H1 (cell line): ENCODE measurements at regions not wholly inside any gene's neighbourhood (a gene's known extent, or its start where the extent isn't known, plus 50 kb on each side); places are given as distances from the start of the nearest gene placed in this dataset.

Experiments
- CTCF ChIA-PET: fragments of 300-600 bp; sonication (Branson Sonifier 250); formaldehyde crosslinking; loops from one replicate; lab custom pipeline; 2021; ENCODE audit not compliant: partially characterized antibody; lab: Charles Lee
- POLR2A ChIA-PET: fragments of 300-600 bp; sonication (Branson Sonifier 250); formaldehyde crosslinking; loops from one replicate; lab custom pipeline; 2021; ENCODE audit warnings: inconsistent platforms; ENCODE audit not compliant: partially characterized antibody; lab: Charles Lee
- DNase-seq, 2 experiments: peaks; one replicate each; pipeline versions ENCODE4 v3.0.0 to v3.0.0-alpha.2; 2010 to 2022; ENCODE audit warnings: low spot score in 2 of 2, low read depth in 1 of 2, mixed read lengths in 1 of 2
- FAIRE-seq: peaks from 2 replicates; lab custom pipeline; 2011; peaks lifted over from hg19 to GRCh38; lab: Jason Lieb, UNC
- H2AFZ ChIP-seq: 2 replicates; pipeline ENCODE4 v1.8.1; 2012; ENCODE audit warnings: low read length, inconsistent platforms
- H2AK5ac ChIP-seq: 2 replicates; pipeline ENCODE4 v1.6.1; 2013; ENCODE audit warnings: low read depth, low read length
- H2BK120ac ChIP-seq: replicated peaks from 2 replicates; pipeline ENCODE3; 2013; ENCODE audit warnings: low read depth, low read length, inconsistent platforms
- H2BK12ac ChIP-seq: 2 replicates; pipeline ENCODE4 v1.6.1; 2013; ENCODE audit warnings: low read depth, low read length
- H2BK15ac ChIP-seq: 2 replicates; pipeline ENCODE4 v1.6.1; 2013; ENCODE audit warnings: low read length
- H2BK20ac ChIP-seq: 2 replicates; pipeline ENCODE4 v1.6.1; 2013; ENCODE audit warnings: low read length
- H2BK5ac ChIP-seq: 2 replicates; pipeline ENCODE4 v1.6.1; 2013; ENCODE audit warnings: low read depth, low read length
- H3K14ac ChIP-seq: 2 replicates; pipeline ENCODE4 v1.6.1; 2013; ENCODE audit warnings: inconsistent platforms; ENCODE audit not compliant: insufficient read length
- H3K18ac ChIP-seq: 2 replicates; pipeline ENCODE4 v1.6.1; 2013; ENCODE audit warnings: low read length; ENCODE audit errors: extremely low read depth
- H3K23ac ChIP-seq: 2 replicates; pipeline ENCODE4 v1.6.1; 2013; ENCODE audit warnings: inconsistent platforms; ENCODE audit not compliant: insufficient read length
- H3K23me2 ChIP-seq: 2 replicates; pipeline ENCODE4 v1.6.1; 2013; ENCODE audit warnings: low read depth, low read length
- H3K27ac ChIP-seq: 2 replicates; pipeline ENCODE4 v1.6.1; 2011; ENCODE audit warnings: low read depth, low read length, inconsistent platforms
- H3K27me3 ChIP-seq, 4 experiments: replicated peaks in 1 of 4; 1 replicate in 1 of 4; 2 replicates in 3 of 4; pipeline versions ENCODE4 v1.6.1 to v1.8.1; 2011 to 2013; ENCODE audit warnings: low read length in 3 of 4, mild to moderate bottlenecking in 3 of 4, inconsistent platforms in 2 of 4, mixed read lengths in 2 of 4, moderate library complexity in 1 of 4; ENCODE audit not compliant: control insufficient read depth in 3 of 4, insufficient read depth in 3 of 4; ENCODE audit errors: extremely low read depth in 1 of 4
- H3K36me3 ChIP-seq, 4 experiments: 2 replicates each; pipeline versions ENCODE4 v1.6.1 to v1.8.1; 2011 to 2013; ENCODE audit warnings: mild to moderate bottlenecking in 4 of 4, low read length in 3 of 4, moderate library complexity in 2 of 4, control low read depth in 1 of 4, inconsistent platforms in 1 of 4; ENCODE audit not compliant: insufficient read depth in 4 of 4, control insufficient read depth in 2 of 4
- H3K4ac ChIP-seq: replicated peaks from 2 replicates; pipeline ENCODE3; 2013; ENCODE audit warnings: low read length, low read depth, mixed read lengths, inconsistent platforms; ENCODE audit not compliant: insufficient read length
- H3K4me1 ChIP-seq, 4 experiments: replicated peaks in 1 of 4; 1 replicate in 1 of 4; 2 replicates in 3 of 4; pipeline versions ENCODE4 v1.6.1 to v1.8.1; 2011 to 2013; ENCODE audit warnings: low read length in 3 of 4, inconsistent platforms in 2 of 4, mixed read lengths in 1 of 4; ENCODE audit not compliant: insufficient read depth in 4 of 4, control insufficient read depth in 3 of 4
- H3K4me2 ChIP-seq, 2 experiments: 2 replicates each; pipeline versions ENCODE4 v1.6.1 to v1.8.1; 2011 to 2013; ENCODE audit warnings: low read depth in 2 of 2, low read length in 2 of 2, control low read depth in 1 of 2, inconsistent platforms in 1 of 2, mild to moderate bottlenecking in 1 of 2; ENCODE audit not compliant: insufficient read depth in 1 of 2
- H3K4me3 ChIP-seq, 4 experiments: fragments of 200-600, 300-600 bp in 1 of 4; sonication (generic), shearing (Covaris generic), sonication (Bioruptor Twin) in 1 of 4; 2 replicates each; pipeline versions ENCODE4 v1.5.1 to v1.8.1; 2011 to 2016; ENCODE audit warnings: low read length in 4 of 4, low read depth in 3 of 4, control low read depth in 2 of 4, inconsistent platforms in 2 of 4, mild to moderate bottlenecking in 2 of 4, mixed read lengths in 1 of 4, moderate library complexity in 1 of 4; ENCODE audit not compliant: insufficient read depth in 2 of 4; ENCODE audit errors: extremely low read depth in 1 of 4
- H3K56ac ChIP-seq: replicated peaks from 2 replicates; pipeline ENCODE3; 2013; ENCODE audit warnings: low read depth, mild to moderate bottlenecking, mixed read lengths, low read length, inconsistent platforms; ENCODE audit not compliant: insufficient read length
- H3K79me1 ChIP-seq: 2 replicates; pipeline ENCODE4 v1.6.1; 2013; ENCODE audit warnings: low read depth, low read length, control low read depth
- H3K79me2 ChIP-seq, 2 experiments: 2 replicates each; pipeline versions ENCODE4 v1.6.1 to v1.8.1; 2012 to 2013; ENCODE audit warnings: low read length in 2 of 2, mild to moderate bottlenecking in 2 of 2, inconsistent platforms in 1 of 2; ENCODE audit not compliant: insufficient read depth in 2 of 2, control insufficient read depth in 1 of 2
- H3K9ac ChIP-seq, 4 experiments: replicated peaks in 1 of 4; 1 replicate in 1 of 4; 2 replicates in 3 of 4; pipeline versions ENCODE4 v1.6.1 to v1.8.1; 2011 to 2013; ENCODE audit warnings: low read depth in 3 of 4, low read length in 3 of 4, control low read depth in 2 of 4, mild to moderate bottlenecking in 2 of 4, moderate library complexity in 2 of 4, inconsistent platforms in 1 of 4; ENCODE audit errors: extremely low read depth in 1 of 4
- H3K9me3 ChIP-seq, 2 experiments: 2 replicates each; pipeline versions ENCODE4 v1.6.1 to v1.8.1; 2012 to 2013; ENCODE audit warnings: mild to moderate bottlenecking in 2 of 2, moderate library complexity in 2 of 2, control low read depth in 1 of 2, inconsistent platforms in 1 of 2, low read depth in 1 of 2, low read length in 1 of 2, mixed read lengths in 1 of 2; ENCODE audit not compliant: insufficient read depth in 2 of 2
- H4K20me1 ChIP-seq, 2 experiments: replicated peaks in 1 of 2; 2 replicates each; pipeline versions ENCODE3 to v1.8.1; 2011 to 2013; ENCODE audit warnings: inconsistent platforms in 2 of 2, low read length in 2 of 2, mild to moderate bottlenecking in 1 of 2; ENCODE audit not compliant: insufficient read depth in 2 of 2, control insufficient read depth in 1 of 2
- H4K5ac ChIP-seq: 2 replicates; pipeline ENCODE4 v1.6.1; 2013; ENCODE audit warnings: low read length, low read depth, mixed read lengths, inconsistent platforms; ENCODE audit not compliant: insufficient read length
- H4K8ac ChIP-seq: 2 replicates; pipeline ENCODE4 v1.8.0; 2013; ENCODE audit warnings: mild to moderate bottlenecking, moderate library complexity, low read length, inconsistent platforms; ENCODE audit not compliant: insufficient read depth; ENCODE audit errors: extremely low read depth
- H4K91ac ChIP-seq: replicated peaks from 2 replicates; pipeline ENCODE3; 2013; ENCODE audit warnings: low read length, mixed read lengths, inconsistent platforms; ENCODE audit not compliant: insufficient read length
- CBX8 ChIP-seq: fragments of 300-800, 300-1000 bp; sonication (generic); IDR thresholded peaks from 2 replicates; pipeline ENCODE4 v1.7.1; 2016; ENCODE audit warnings: low read depth, low read length, borderline replicate concordance
- CHD2 ChIP-seq: IDR thresholded peaks from 2 replicates; pipeline ENCODE4 v1.6.1; 2012; ENCODE audit warnings: low read length, improper control_type of control experiment
- CTBP2 ChIP-seq: IDR thresholded peaks from 2 replicates; pipeline ENCODE4 v1.7.0; 2011; ENCODE audit warnings: borderline replicate concordance, mild to moderate bottlenecking, moderate library complexity, mixed read lengths, low read length; ENCODE audit not compliant: insufficient read depth, insufficient read length
- EP300 ChIP-seq, 2 experiments: IDR thresholded peaks; 1 replicate in 1 of 2; 2 replicates in 1 of 2; pipeline ENCODE4 v1.6.1; 2011 to 2012; ENCODE audit warnings: low read depth in 2 of 2, low read length in 2 of 2, mild to moderate bottlenecking in 2 of 2, borderline replicate concordance in 1 of 2, inconsistent platforms in 1 of 2, moderate library complexity in 1 of 2
- FOSL1 ChIP-seq: IDR thresholded peaks from 2 replicates; pipeline ENCODE4 v1.6.1; 2011; ENCODE audit warnings: mild to moderate bottlenecking, low read depth, low read length, moderate library complexity; ENCODE audit not compliant: insufficient read depth
- RBBP5 ChIP-seq: IDR thresholded peaks from 2 replicates; pipeline ENCODE4 v1.7.1; 2012; ENCODE audit warnings: low read depth, mild to moderate bottlenecking, inconsistent platforms, low read length, moderate library complexity, borderline replicate concordance
- TEAD4 ChIP-seq: IDR thresholded peaks from 2 replicates; pipeline ENCODE4 v1.6.1; 2012; ENCODE audit warnings: low read depth, low read length, inconsistent platforms, mixed read lengths
- ZNF274 ChIP-seq: IDR thresholded peaks from 2 replicates; pipeline ENCODE4 v1.7.0; 2012; ENCODE audit warnings: low read length, borderline replicate concordance; ENCODE audit errors: extremely low read depth
- WGBS, 2 experiments: shearing (Covaris generic) in 1 of 2; methylation state at CpG; one replicate each; pipeline versions ENCODE4 v1.1.6 to v1.1.7; 2013 to 2015; ENCODE audit warnings: low lambda C conversion rate in 2 of 2, mixed read lengths in 2 of 2, inconsistent platforms in 1 of 2, low coverage in 1 of 2, missing lambda C conversion rate in 1 of 2; ENCODE audit not compliant: insufficient replicate concordance in 2 of 2, insufficient coverage in 1 of 2, insufficient read length in 1 of 2; ENCODE audit errors: extremely low coverage in 1 of 2, missing lambda C conversion rate in 1 of 2; 5-methylcytosine and 5-hydroxymethylcytosine counted together
- TF ChIP-seq, protein P1 (sequence below): IDR thresholded peaks from 2 replicates; pipeline ENCODE4 v1.6.1; 2011; ENCODE audit warnings: low read depth, mild to moderate bottlenecking, low read length; ENCODE audit not compliant: insufficient read depth
- TF ChIP-seq, protein P2 (sequence below): IDR thresholded peaks from 2 replicates; pipeline ENCODE4 v1.6.1; 2012; ENCODE audit warnings: low read length, inconsistent platforms

DNA sequence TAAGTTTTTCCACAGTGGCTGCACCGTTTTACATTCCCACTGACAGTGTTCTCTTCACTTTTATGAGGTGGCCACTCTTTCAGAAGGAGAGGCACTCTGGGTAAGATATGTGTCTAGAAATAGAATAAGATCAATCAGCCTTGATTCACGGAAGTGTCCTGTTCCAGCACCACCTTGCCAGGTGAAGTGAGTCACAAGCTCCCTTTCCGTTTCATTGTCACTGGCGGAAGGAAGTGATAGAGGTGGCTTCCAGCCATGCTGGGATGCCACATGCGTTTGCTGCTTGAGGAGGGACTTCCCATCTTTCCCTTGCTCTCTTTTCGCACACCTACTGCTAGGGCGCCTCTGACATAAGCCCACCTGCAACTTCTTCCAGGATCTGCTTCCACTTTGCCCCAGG lies 217.1 kb downstream of the PIK3R1 start:
- Histone ChIP-seq H4K20me1 (no peaks in the 10 kb centered on the region), H3K79me2 (no peaks in the 10 kb centered on the region), H3K4me3 (no peak overlapping the region), H3K56ac (no peak overlapping the region), H3K4me2 (no peak overlapping the region), H2BK12ac (no peak overlapping the region), H3K18ac (no peak overlapping the region), H3K4ac (no peak overlapping the region), H2AFZ (no peak overlapping the region), H3K4me1 (peaks cover 0 to 4% (median 0%) of the 10 kb centered on the region in 4 experiments; a peak in 1 of 7 replicates), H4K5ac (no peak overlapping the region), H3K79me1 (no peaks in the 10 kb centered on the region), H3K23me2 (no peaks in the 10 kb centered on the region; the same call in 1 of the 2 replicates), H3K36me3 (no peaks in the 10 kb centered on the region), H3K9me3 (no peaks in the 10 kb centered on the region), H4K8ac (no peak overlapping the region), H3K9ac (no peak overlapping the region), H3K27me3 (no peaks in the 10 kb centered on the region), H2BK15ac (no peak overlapping the region), H3K23ac (no peak overlapping the region), H2AK5ac (no peak overlapping the region), H4K91ac (no peak overlapping the region), H3K27ac (no peak overlapping the region), H3K14ac (no peak overlapping the region), H2BK120ac (no peak overlapping the region), H2BK5ac (no peak overlapping the region), H2BK20ac (no peak overlapping the region)
- DNase-seq (no peak), FAIRE-seq (no peak)
- ChIA-PET CTCF (no interaction called here), POLR2A (no interaction called here)
- whole genome bisulfite sequencing, 2 experiments = 92% methylated on average over 7 of the region's 7 CpGs; no CpG with 5 or more reads in 1 of the 2 experiments
- TF ChIP-seq, protein P1, sequence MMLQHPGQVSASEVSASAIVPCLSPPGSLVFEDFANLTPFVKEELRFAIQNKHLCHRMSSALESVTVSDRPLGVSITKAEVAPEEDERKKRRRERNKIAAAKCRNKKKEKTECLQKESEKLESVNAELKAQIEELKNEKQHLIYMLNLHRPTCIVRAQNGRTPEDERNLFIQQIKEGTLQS = no peak
- no peak for TF ChIP-seq TEAD4
- TF ChIP-seq FOSL1 = no peak
- no peak for TF ChIP-seq EP300 (IDR thresholded peaks at IDR 0.05; ENCODE audit: borderline replicate concordance in 1 of 2, low read depth in 2 of 2, low read length in 2 of 2)
- TF ChIP-seq CBX8 = no peak
- TF ChIP-seq RBBP5 = no peak
- no peak for TF ChIP-seq CHD2
- TF ChIP-seq CTBP2 = no peak
- TF ChIP-seq, protein P2, sequence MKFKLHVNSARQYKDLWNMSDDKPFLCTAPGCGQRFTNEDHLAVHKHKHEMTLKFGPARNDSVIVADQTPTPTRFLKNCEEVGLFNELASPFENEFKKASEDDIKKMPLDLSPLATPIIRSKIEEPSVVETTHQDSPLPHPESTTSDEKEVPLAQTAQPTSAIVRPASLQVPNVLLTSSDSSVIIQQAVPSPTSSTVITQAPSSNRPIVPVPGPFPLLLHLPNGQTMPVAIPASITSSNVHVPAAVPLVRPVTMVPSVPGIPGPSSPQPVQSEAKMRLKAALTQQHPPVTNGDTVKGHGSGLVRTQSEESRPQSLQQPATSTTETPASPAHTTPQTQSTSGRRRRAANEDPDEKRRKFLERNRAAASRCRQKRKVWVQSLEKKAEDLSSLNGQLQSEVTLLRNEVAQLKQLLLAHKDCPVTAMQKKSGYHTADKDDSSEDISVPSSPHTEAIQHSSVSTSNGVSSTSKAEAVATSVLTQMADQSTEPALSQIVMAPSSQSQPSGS = no peak
- TF ChIP-seq ZNF274 = no peak
